Duodenal mucosa (tissue), 2 donors: ENCODE measurements at regions not wholly inside any gene's neighbourhood (a gene's known extent, or its start where the extent isn't known, plus 50 kb on each side); places are given as distances from the start of the nearest gene placed in this dataset.

Experiments used
- H3K27ac ChIP-seq: one replicate; pipeline ENCODE4 v1.7.0; 2013; ENCODE audit warnings: low read depth, low read length
- H3K27me3 ChIP-seq, 2 donors: one replicate each; pipeline ENCODE4 v1.7.0; 2013; ENCODE audit warnings: low read length in 2 of 2, control low read depth in 1 of 2; ENCODE audit not compliant: insufficient read depth in 2 of 2, control insufficient read depth in 1 of 2
- H3K36me3 ChIP-seq, 2 donors: one replicate each; pipeline ENCODE4 v1.7.0; 2013; ENCODE audit warnings: low read length in 2 of 2, control low read depth in 1 of 2; ENCODE audit not compliant: insufficient read depth in 2 of 2, control insufficient read depth in 1 of 2
- H3K4me1 ChIP-seq, 2 donors: one replicate each; pipeline ENCODE4 v1.7.0; 2013; ENCODE audit warnings: low read length in 2 of 2, control low read depth in 1 of 2; ENCODE audit not compliant: insufficient read depth in 2 of 2, control insufficient read depth in 1 of 2
- H3K4me3 ChIP-seq, 2 donors: one replicate each; pipeline ENCODE4 v1.7.0; 2013; ENCODE audit warnings: low read length in 2 of 2, low read depth in 1 of 2
- H3K9ac ChIP-seq, 2 donors: one replicate each; pipeline ENCODE4 v1.7.0; 2013; ENCODE audit warnings: low read length in 2 of 2, low read depth in 1 of 2
- H3K9me3 ChIP-seq, 2 donors: one replicate each; pipeline ENCODE4 v1.7.0; 2013; ENCODE audit warnings: low read length in 2 of 2, control low read depth in 1 of 2; ENCODE audit not compliant: control insufficient read depth in 1 of 2

GRCh38 chr18:55849391-55849790, 261.4 kb upstream of the TCF4 start:
- Histone ChIP-seq H3K9ac (no peak overlapping the region), H3K4me3 (no peak overlapping the region), H3K4me1 (no peaks in the 10 kb centered on the region), H3K9me3 (no peaks in the 10 kb centered on the region), H3K27me3 (no peaks in the 10 kb centered on the region), H3K27ac (no peak overlapping the region), H3K36me3 (no peaks in the 10 kb centered on the region)

DNA sequence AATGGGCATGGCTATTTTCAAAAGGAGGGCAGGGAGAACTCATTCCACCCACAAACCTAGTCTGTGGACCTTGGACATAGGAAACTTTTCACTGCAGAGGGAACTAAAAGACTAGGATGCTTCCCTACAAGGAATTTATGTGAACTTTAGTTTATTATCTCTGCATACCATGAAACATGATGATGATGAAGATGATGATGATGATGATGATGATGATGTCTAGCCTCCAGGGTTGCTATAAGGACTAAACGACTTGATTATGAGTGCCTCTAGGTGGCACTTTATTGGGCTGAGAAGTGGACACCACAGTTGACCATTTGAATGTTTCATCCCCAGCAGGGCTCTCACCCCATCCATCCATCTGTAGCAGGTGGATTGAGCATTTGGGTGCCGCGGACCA, 260.0 kb upstream of the TCF4 start:
- H3K27me3 ChIP-seq: no peaks in the 10 kb centered on the region
- no peak overlapping the region for H3K4me3 ChIP-seq

GRCh38 chr18:55845221-55845620, 257.2 kb upstream of the TCF4 start:
- H3K4me1 ChIP-seq: no peaks in the 10 kb centered on the region
- H3K27ac ChIP-seq: no peak overlapping the region
- H3K9ac ChIP-seq: no peak overlapping the region
- H3K36me3 ChIP-seq: no peaks in the 10 kb centered on the region
- no peak overlapping the region for H3K4me3 ChIP-seq
- H3K27me3 ChIP-seq: no peaks in the 10 kb centered on the region
- no peaks in the 10 kb centered on the region for H3K9me3 ChIP-seq

More for the DNA sequence above, 260.0 kb upstream of the TCF4 start:
- H3K27ac ChIP-seq: no peak overlapping the region
- no peaks in the 10 kb centered on the region for H3K9me3 ChIP-seq
- no peak overlapping the region for H3K9ac ChIP-seq
- H3K36me3 ChIP-seq: no peaks in the 10 kb centered on the region
- H3K4me1 ChIP-seq: no peaks in the 10 kb centered on the region

- Histone ChIP-seq H3K36me3 (no peaks in the 10 kb centered on the region), H3K9me3 (no peaks in the 10 kb centered on the region), H3K27me3 (no peaks in the 10 kb centered on the region), H3K4me3 (no peak overlapping the region), H3K27ac (no peak overlapping the region), H3K4me1 (no peaks in the 10 kb centered on the region), H3K9ac (no peak overlapping the region)
These were observed 256.4 kb upstream of the TCF4 start for GRCh38 chr18:55844382-55844781.

- Histone ChIP-seq H3K36me3 (no peaks in the 10 kb centered on the region), H3K27me3 (no peaks in the 10 kb centered on the region), H3K9me3 (peaks cover 0 to 15% of the 10 kb centered on the region in 2 donors), H3K4me3 (no peak overlapping the region), H3K4me1 (no peaks in the 10 kb centered on the region), H3K27ac (no peak overlapping the region), H3K9ac (no peak overlapping the region)
These were observed 253.3 kb upstream of the TCF4 start for GRCh38 chr18:55841314-55841713.

- H3K9me3 ChIP-seq: peaks cover 0 to 15% of the 10 kb centered on the region in 2 donors
- H3K9ac ChIP-seq: no peak overlapping the region
- H3K4me1 ChIP-seq: no peaks in the 10 kb centered on the region
- H3K4me3 ChIP-seq: no peak overlapping the region
- H3K27me3 ChIP-seq: no peaks in the 10 kb centered on the region
- no peak overlapping the region for H3K27ac ChIP-seq
- no peaks in the 10 kb centered on the region for H3K36me3 ChIP-seq
These were observed 252.7 kb upstream of the TCF4 start for GRCh38 chr18:55840601-55841170.

DNA sequence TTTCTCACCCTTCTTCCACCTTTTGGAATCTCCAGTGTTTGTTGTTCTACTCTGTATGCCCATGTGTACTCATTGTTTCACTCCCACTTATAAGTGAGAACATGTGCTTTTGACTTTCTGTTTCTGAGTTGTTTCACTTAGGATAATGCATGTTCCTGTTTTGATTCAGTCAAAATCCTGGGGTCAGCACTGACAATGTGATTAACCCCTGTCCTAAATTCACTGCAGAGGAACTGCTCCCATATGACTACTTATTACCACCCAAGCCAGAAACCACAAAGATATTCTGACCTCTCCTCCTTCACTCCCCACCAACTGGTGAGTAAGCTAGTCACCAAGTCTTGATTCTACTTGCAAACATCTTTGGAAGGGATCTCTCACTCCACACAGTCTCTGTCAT, 251.4 kb upstream of the TCF4 start:
- no peaks in the 10 kb centered on the region for H3K36me3 ChIP-seq
- H3K27ac ChIP-seq: no peak overlapping the region
- no peak overlapping the region for H3K4me3 ChIP-seq
- no peak overlapping the region for H3K9ac ChIP-seq
- H3K4me1 ChIP-seq: no peaks in the 10 kb centered on the region
- H3K9me3 ChIP-seq: peaks cover 0 to 15% of the 10 kb centered on the region in 2 donors
- no peaks in the 10 kb centered on the region for H3K27me3 ChIP-seq

DNA sequence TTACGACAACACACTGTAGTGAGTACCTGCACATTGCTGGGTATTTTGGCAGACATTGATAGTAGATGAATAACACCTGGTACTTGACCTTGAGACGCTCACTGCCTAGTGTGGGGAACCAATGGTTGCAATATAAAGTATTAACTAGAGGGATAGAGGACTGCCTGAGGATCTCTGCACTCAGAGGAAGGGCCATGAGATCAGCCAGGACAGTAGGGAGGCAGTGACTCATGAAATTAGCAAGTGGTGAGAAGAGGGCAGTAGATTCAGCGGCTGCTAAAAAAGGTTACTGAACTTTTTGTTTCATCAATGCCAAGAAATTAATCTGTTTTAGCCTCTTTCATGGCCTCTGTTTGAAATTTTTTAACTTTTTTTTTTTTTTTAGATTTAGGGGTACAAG, 250.8 kb upstream of the TCF4 start:
- Histone ChIP-seq H3K4me1 (no peaks in the 10 kb centered on the region), H3K36me3 (no peaks in the 10 kb centered on the region), H3K27me3 (no peaks in the 10 kb centered on the region), H3K27ac (no peak overlapping the region), H3K9me3 (peaks cover 0 to 15% of the 10 kb centered on the region in 2 donors), H3K4me3 (no peak overlapping the region), H3K9ac (no peak overlapping the region)

DNA sequence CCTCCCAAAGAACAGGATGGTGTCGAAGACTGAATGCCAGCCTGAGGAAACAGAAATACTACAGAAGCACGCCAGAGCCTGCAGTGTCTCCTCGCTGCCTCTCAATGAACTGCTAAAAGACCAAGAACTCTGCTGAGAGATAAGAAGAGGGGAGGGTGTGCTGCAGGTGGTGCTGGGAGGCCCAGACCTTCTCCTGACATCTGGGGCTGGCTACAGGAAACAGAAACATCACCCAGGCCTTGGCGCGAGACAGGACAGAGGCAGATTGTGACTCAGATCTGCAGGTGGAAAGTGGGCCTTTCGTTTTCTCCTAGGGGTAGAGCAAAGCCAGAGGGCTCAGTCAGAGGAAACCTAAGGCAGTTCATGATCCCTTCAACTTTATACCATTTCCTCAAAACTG, 250.3 kb upstream of the TCF4 start:
- H3K27ac ChIP-seq: no peak overlapping the region
- H3K27me3 ChIP-seq: no peaks in the 10 kb centered on the region

DNA sequence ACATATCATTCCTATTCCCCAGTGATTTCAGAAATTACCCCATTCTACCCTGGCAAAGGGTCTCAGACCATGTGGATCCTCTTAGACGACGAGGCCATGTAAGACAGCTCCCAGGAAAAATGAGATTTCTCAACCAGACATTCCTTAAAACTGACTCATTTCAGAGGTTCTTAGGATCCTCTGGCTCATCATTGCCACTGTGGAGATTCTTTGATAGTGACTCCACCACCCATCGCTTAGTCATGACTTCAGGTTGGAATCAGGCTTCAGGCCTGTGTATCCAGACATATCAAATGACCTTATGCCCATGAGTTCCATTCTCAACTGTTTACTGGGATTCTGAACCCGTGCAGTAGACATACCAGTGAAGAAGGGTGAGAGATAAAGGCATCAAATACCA, 245.6 kb upstream of the TCF4 start:
- no peak overlapping the region for H3K9ac ChIP-seq
- no peaks in the 10 kb centered on the region for H3K4me1 ChIP-seq
- peaks cover 0 to 18% of the 10 kb centered on the region in 2 donors for H3K9me3 ChIP-seq
- H3K36me3 ChIP-seq: no peaks in the 10 kb centered on the region
- no peak overlapping the region for H3K4me3 ChIP-seq
- no peak overlapping the region for H3K27ac ChIP-seq
- no peaks in the 10 kb centered on the region for H3K27me3 ChIP-seq

More for the DNA sequence above, 250.3 kb upstream of the TCF4 start:
- no peak overlapping the region for H3K9ac ChIP-seq
- H3K4me1 ChIP-seq: no peaks in the 10 kb centered on the region
- H3K9me3 ChIP-seq: peaks cover 0 to 15% of the 10 kb centered on the region in 2 donors
- H3K4me3 ChIP-seq: no peak overlapping the region
- H3K36me3 ChIP-seq: no peaks in the 10 kb centered on the region

DNA sequence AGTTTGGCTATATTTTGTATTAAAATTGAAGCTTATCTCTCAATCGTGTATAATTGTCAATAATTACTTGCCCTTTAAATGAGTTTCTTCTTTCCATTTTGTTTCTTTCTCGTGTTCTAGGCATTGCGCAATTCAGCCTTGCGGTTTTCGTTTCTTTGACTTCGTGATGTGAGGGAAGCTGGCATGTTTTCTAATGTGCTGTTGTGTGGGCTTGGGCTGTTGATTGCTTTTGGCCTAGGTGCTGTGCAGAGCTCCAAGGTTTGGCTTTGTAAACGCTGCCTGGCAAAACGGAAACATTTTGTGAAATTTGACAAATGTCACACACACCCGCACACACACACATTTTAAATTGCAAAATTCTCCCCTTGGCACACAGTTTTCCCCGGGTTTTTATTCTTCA, 242.6 kb upstream of the TCF4 start:
- Histone ChIP-seq H3K9ac (no peak overlapping the region), H3K4me1 (no peaks in the 10 kb centered on the region), H3K27me3 (no peaks in the 10 kb centered on the region), H3K36me3 (no peaks in the 10 kb centered on the region), H3K4me3 (no peak overlapping the region), H3K27ac (no peak overlapping the region), H3K9me3 (peaks cover 0 to 8% of the 10 kb centered on the region in 2 donors)
